SW480 (cell line): ENCODE measurements at regions not wholly inside any gene's neighbourhood (a gene's known extent, or its start where the extent isn't known, plus 50 kb on each side); places are given as distances from the start of the nearest gene placed in this dataset.

Source experiments
- DNase-seq: peaks from one replicate; pipeline ENCODE4 v3.0.0-alpha.2; 2016; ENCODE audit warnings: low spot score

DNA sequence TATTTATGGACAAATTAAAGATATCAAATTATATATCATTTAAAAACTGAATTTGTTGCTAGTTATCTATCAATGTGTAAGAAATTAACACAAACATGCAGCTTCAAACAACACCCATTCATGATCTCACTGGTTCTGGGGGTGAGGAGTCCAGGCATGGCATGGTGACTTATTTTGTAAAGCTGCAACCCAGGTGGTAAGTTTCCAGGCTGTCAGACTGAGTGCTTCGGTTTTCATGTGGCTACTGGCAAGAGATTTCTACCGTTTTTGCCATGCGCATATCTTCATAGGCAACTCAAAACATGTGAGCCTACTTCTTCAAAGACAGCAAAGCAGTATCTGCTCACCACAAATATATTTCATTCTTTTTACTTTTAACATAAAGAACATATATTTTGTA lies 364.3 kb upstream of the BCHE start:
- no peak for DNase-seq

DNA sequence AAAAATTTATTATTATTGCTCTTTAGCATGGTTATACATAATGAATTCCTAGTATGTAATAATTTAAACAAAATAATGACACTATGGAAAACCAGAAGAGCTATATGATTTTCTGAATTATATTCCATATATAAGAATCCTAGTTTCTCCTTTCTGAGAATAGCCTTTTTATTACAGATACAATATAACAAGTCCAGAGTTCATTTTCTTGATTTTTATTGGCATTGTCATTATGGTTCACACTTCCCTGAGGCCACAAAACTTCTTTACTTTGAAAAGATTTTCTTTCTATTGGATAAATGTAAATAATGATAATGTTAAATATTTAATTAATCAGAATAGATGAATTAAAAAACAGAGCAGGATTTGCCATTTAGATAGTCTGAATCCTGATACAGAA lies 362.3 kb upstream of the BCHE start:
- no peak for DNase-seq

DNA sequence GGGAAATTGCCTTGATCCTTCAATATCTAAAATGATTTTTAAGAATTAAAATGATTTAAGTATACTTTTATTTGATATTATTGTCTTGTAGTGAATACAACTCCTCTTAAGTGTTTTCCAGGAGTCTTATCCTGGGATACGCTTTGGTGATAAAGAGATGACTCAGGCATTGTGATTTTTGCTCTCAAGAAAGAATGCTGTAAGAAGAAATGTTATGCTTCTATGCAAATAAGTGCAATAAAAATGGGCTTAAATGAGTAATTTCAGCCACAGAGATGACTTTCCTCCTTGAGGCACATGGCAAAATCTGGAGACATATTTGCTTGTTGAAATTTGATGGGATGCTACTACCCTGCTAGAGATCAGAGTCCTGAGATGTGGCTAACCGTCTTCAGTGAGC lies 358.6 kb upstream of the BCHE start:
- no peak for DNase-seq

- no peak for DNase-seq
These were observed 354.2 kb upstream of the BCHE start for GRCh38 chr3:166191411-166191810.

DNA sequence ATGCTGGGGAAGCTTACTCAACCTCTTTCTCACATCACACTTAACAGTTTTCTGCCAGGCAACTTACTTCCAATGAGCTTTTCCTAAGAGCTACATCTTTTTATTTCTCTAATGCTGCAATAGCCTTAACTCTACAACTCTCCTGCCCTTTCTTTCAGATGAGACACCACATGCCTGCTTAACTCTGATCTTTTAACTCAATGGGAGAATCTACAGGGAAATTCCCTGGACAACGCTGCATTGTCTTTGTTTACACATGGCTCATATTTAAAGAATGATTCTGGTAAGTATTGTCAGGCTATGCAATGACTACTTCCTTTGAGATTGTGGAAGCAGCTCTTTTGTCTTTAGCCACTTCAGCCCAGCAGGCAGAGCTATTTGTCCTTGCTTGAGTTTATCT lies 353.1 kb upstream of the BCHE start:
- no peak for DNase-seq

- no peak for DNase-seq
These were observed 350.0 kb upstream of the BCHE start for GRCh38 chr3:166187237-166187636.

DNA sequence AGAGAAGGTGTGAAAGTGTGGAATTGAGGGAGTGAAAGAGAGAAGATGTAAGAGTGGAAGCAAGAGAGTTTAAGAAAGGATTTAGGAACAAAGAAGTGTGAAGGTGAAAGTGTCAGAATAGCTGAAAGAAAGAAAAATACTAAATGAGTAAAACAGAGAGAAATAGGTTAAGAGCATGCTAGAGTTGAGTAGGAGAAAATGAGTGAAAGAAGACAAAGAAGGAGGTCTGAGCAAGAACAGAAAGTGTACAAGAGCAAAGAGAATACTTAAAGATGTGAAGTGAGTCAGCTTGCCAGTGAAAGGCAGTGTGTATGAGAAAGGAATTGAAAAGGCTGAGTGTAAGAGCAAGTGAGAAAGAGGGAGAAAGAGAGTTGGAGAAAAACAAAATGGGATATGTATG lies 348.8 kb upstream of the BCHE start:
- DNase-seq: no peak

DNA sequence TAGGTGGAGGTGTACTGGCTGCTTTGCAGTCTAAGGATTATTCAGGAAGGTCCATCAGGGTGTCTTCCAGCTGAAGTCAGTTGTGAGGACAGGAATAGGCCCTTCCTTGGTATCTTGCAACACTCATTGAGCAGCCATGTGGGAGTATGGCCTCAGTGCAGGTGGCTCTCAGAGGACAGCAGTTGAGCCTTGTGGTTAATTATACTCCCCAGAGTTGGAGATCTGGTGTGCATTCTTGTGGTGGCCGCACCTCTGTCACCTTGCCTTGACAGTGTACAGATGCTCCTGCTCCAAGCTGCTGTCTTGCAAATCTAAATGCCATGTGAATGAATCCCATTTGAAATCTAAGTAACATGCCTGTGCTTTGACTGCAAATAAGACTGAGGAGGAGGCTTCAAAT lies 339.9 kb upstream of the BCHE start:
- peak; percentile 7 for DNase-seq

DNA sequence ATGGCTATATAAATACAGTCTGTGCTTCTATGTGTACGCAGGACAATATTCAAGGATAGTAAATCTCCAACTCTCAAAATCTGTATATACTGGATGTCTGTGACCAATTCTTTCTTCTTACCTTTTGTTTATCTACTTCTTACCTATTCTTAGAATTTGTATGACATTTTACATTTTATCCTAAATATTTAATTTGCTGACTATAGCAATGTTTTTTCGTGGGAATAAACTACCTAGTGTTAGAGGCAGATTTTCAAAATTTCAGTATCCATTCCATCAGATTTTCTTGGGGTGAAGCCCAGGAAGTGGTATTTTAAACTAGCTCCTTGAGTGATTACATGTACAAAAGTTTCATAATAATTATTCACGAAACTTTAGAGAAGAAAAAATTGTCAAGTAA lies 334.5 kb upstream of the BCHE start:
- DNase-seq: no peak

DNA sequence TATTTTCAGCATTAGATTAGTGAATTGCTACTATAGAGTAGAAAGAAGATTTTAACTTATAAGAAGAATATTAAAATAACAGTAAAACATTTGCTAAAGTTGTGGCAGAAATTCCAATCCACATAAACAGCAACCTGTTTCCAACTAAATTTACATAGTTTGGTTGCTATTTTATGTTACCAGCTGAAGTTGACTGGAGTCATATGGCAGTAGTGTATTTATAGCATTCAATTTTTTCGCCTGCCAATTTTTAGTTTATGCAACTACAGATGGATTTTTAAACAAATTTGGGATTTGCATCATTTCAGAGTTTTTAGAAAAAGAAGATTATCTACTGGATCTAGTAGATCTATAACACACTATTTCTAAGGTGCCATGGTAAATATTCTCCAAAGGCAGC lies 332.5 kb upstream of the BCHE start:
- no peak for DNase-seq

DNA sequence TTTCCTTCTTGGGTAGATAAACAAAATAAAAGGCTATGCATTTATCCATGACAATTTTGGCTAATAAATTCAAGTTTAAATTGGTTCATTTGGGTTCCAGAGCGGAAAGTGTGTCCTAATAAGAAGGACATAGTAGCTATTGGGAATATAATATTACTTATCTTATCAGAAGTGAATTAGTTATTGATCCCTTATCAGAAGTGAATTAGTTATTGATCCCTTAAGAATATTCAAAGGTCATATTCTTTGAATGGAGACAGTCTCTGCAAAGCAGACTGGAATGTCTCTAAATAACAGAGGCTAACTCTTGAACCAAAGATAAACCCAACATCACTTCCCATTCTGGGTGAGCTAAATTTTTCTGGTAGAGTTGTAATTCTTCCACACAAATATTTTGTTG lies 290.7 kb upstream of the BCHE start:
- no peak for DNase-seq

DNA sequence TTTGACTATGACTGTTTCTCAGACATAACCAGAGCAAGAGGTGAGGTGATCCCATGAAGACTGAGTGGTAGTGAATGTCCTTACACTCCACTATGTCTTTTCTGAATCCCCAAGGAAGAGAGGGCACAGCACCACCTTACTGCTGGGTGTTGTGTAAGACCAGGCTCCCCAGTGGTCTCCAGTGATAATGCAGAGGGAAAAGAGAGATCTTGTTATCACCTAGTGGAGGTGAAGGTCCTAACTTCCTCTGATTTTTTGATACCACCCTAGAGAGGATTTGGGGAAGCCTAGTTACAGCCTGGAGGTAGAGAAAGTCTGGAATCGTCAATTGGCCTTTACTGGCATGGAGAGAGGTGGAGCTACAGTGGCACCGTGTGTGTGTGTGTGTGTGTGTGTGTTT lies 288.0 kb upstream of the BCHE start:
- DNase-seq: no peak

- DNase-seq: no peak
These were observed 286.4 kb upstream of the BCHE start for GRCh38 chr3:166123576-166123975.

DNA sequence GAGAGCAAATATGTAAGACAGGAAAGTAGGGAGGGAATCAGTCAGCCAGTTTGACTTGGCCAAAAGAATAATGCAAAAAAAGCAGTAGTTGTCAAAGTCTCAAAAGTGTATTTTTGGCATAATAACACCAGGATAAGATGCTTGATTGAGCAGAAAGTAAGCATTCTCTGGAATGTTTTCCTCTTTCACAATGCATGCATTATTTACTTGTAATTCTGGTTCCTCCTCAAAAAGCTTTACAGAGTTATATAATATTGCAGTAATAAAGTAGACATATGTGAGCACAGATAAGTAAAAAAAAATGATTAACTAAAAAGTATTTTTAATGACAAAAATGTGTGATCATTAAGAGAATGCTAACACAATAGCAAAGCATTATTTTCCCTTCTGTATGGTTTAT lies 285.9 kb upstream of the BCHE start:
- no peak for DNase-seq

- no peak for DNase-seq
These were observed 280.8 kb upstream of the BCHE start for GRCh38 chr3:166118049-166118448.

- DNase-seq: no peak
These were observed 277.2 kb upstream of the BCHE start for GRCh38 chr3:166114448-166114847.

DNA sequence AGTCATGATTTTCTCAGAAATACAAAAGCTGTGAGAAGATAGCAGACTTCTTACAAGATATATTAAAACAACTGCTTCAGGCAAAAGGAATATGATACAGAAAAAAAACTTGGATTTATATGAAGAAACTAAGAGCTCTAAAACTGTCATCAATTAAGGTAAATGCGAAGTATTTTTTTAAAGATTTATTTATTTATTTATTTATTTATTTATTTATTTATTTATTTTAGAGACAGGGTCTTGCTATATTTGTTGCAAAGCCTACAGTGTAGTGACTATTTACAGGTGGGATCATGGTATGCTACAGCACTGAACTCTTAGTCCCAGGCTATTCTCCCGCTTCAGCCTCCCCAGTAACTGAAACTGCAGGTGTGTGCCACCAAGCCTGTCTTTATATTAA lies 274.3 kb upstream of the BCHE start:
- no peak for DNase-seq

- no peak for DNase-seq
These were observed 272.9 kb upstream of the BCHE start for GRCh38 chr3:166110102-166110501.

GRCh38 chr3:166104938-166105337 lies 267.7 kb upstream of the BCHE start:
- no peak for DNase-seq

DNA sequence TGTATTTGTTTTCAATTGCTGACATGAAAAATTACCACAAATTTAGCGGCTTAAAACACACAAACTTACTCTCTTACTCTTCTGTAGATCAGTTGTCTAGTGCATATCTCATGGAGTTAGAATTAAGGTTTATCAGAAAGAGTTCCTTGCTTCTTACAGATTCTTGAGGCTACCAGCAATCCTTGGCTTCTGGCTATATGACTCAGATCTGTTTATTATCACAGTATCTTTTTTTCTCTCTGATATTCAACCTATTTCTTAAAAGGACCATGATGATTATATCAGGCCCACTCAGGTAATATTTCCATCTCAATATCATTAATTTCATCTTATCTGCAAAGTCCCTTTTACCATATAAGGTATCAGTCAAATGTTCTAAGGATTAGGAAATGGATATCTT lies 263.5 kb upstream of the BCHE start:
- no peak for DNase-seq

DNA sequence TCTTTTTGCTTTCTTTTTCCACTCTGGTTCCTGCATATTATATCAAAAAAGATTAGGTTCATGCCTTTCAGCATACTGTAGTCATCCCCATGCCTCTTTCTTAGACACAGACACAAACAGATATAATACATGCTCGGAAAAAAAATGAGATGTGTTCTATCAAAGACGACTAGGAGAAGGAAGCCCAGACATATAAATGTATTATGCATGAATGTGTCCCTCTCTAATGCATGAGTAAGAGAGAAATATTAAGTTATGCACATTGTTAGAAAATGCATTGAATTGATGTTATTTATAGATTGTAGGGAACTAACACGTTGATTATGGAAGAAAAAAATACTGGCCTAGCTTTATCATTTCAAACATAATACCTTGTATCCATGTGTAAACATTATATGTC lies 252.4 kb upstream of the BCHE start:
- DNase-seq: no peak

GRCh38 chr3:166085164-166085856 lies 248.1 kb upstream of the BCHE start:
- no peak for DNase-seq

DNA sequence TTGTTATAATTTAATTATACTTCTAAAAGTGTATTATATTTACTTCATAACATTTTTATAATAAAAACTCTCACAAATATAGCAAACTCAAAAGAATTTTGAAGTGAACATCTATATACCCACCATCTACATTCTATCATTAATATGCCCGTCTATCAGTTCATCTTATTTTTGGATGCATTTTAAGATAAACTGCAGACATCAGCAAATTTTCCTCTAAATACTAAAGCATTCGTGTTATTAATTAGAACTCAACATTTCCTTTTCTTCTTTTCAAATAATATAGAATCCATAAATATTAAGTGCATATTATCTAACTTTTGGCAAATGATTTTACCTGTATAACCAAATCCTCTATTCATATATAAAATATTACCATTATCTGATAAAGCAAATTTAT lies 242.9 kb upstream of the BCHE start:
- DNase-seq: no peak

GRCh38 chr3:166071831-166072230 lies 234.6 kb upstream of the BCHE start:
- DNase-seq: no peak

GRCh38 chr3:166064476-166064875 lies 227.3 kb upstream of the BCHE start:
- no peak for DNase-seq
